Stimulated activated CD8-positive, alpha-beta memory T cell treated with anti-CD3 and anti-CD28 coated beads, Interleukin-12 subunit alpha, Interleukin-12 subunit beta, amount 100 ng/mL, for 4 hours (primary cell): ENCODE measurements at regions not wholly inside any gene's neighbourhood (a gene's known extent, or its start where the extent isn't known, plus 50 kb on each side); places are given as distances from the start of the nearest gene placed in this dataset.

Experiments used
- DNase-seq: peaks from one replicate; pipeline ENCODE4 v3.0.0-alpha.2; 2020; ENCODE audit warnings: low read depth

- no peak for DNase-seq
Observed at GRCh38 chr12:116483959-116484750, 75.0 kb upstream of the MAP1LC3B2 start.

- DNase-seq, result no peak
Observed at GRCh38 chr12:116484807-116485206, 74.4 kb upstream of the MAP1LC3B2 start.

GRCh38 chr12:116489116-116489515 lies 70.1 kb upstream of the MAP1LC3B2 start:
- no peak for DNase-seq

GRCh38 chr12:116490471-116490870 lies 68.7 kb upstream of the MAP1LC3B2 start:
- no peak for DNase-seq

- no peak for DNase-seq
Observed at GRCh38 chr12:116492703-116493324, 66.4 kb upstream of the MAP1LC3B2 start.

- no peak for DNase-seq
Observed at GRCh38 chr12:116495260-116495659, 63.9 kb upstream of the MAP1LC3B2 start.

- DNase-seq, result no peak
Observed at GRCh38 chr12:116497051-116497591, 62.1 kb upstream of the MAP1LC3B2 start.

- DNase-seq, result no peak
Observed at GRCh38 chr12:116498471-116498870, 60.7 kb upstream of the MAP1LC3B2 start.

- no peak for DNase-seq
Observed at GRCh38 chr12:116502141-116502725, 56.9 kb upstream of the MAP1LC3B2 start.

GRCh38 chr12:116502989-116503496 lies 56.1 kb upstream of the MAP1LC3B2 start:
- no peak for DNase-seq

GRCh38 chr12:116504438-116504837 lies 54.7 kb upstream of the MAP1LC3B2 start:
- DNase-seq, result no peak

- no peak for DNase-seq
Observed at GRCh38 chr12:116506697-116507064, 52.5 kb upstream of the MAP1LC3B2 start.

GRCh38 chr12:116508145-116509121 lies 50.7 kb upstream of the MAP1LC3B2 start:
- no peak for DNase-seq
